ENCODE measurements at regions not wholly inside any gene's neighbourhood (a gene's known extent, or its start where the extent isn't known, plus 50 kb on each side); places are given as distances from the start of the nearest gene placed in this dataset.

- no peak for TF ChIP-seq FOXM1 (IDR thresholded peaks at IDR 0.05; ENCODE audit: borderline replicate concordance, low read depth)
- TF ChIP-seq CREB1 (IDR thresholded peaks at IDR 0.05; ENCODE audit: low read depth): no peak
- no peak for TF ChIP-seq RAD21 (IDR thresholded peaks at IDR 0.05; ENCODE audit: low read depth)
- no peak for TF ChIP-seq ZBTB7A (IDR thresholded peaks at IDR 0.05; ENCODE audit: low read depth)
Observed at GRCh38 chr7:79684384-79684783, 230.9 kb upstream of the MAGI2 start.

- no peak for TF ChIP-seq MAX (IDR thresholded peaks at IDR 0.05)
- TF ChIP-seq CEBPB (IDR thresholded peaks at IDR 0.05): no peak
- TF ChIP-seq EGR1 (IDR thresholded peaks at IDR 0.05): no peak
- no peak for TF ChIP-seq REST (IDR thresholded peaks at IDR 0.05; ENCODE audit: low read depth)
- no peak for TF ChIP-seq USF1 (IDR thresholded peaks at IDR 0.05)
- TF ChIP-seq YY1 (IDR thresholded peaks at IDR 0.05; ENCODE audit: low read depth): no peak
Observed at GRCh38 chr7:79683916-79684315, 230.4 kb upstream of the MAGI2 start.

GRCh38 chr7:79683185-79683890, 229.9 kb upstream of the MAGI2 start:
- TF ChIP-seq ZBTB7A (IDR thresholded peaks at IDR 0.05; ENCODE audit: low read depth): no peak
- no peak for TF ChIP-seq TCF12 (IDR thresholded peaks at IDR 0.05; ENCODE audit: low read depth)
- TF ChIP-seq RAD21 (IDR thresholded peaks at IDR 0.05; ENCODE audit: low read depth): no peak
- TF ChIP-seq USF1 (IDR thresholded peaks at IDR 0.05): no peak
- no peak for TF ChIP-seq NFIC (IDR thresholded peaks at IDR 0.05)
- TF ChIP-seq FOXM1 (IDR thresholded peaks at IDR 0.05; ENCODE audit: borderline replicate concordance, low read depth): no peak
- TF ChIP-seq TAF1 (IDR thresholded peaks at IDR 0.05; ENCODE audit: low read depth): no peak
- no peak for TF ChIP-seq EP300 (IDR thresholded peaks at IDR 0.05; ENCODE audit: borderline replicate concordance)
- no peak for TF ChIP-seq CEBPB (IDR thresholded peaks at IDR 0.05)
- no peak for TF ChIP-seq MAX (IDR thresholded peaks at IDR 0.05)
- TF ChIP-seq REST (IDR thresholded peaks at IDR 0.05; ENCODE audit: low read depth): no peak
- no peak for TF ChIP-seq CREB1 (IDR thresholded peaks at IDR 0.05; ENCODE audit: low read depth)
- TF ChIP-seq TEAD4 (IDR thresholded peaks at IDR 0.05): no peak
- TF ChIP-seq EGR1 (IDR thresholded peaks at IDR 0.05): no peak
- no peak for TF ChIP-seq YY1 (IDR thresholded peaks at IDR 0.05; ENCODE audit: low read depth)

GRCh38 chr7:79681454-79681853, 228.0 kb upstream of the MAGI2 start:
- TF ChIP-seq FOXM1 (IDR thresholded peaks at IDR 0.05; ENCODE audit: borderline replicate concordance, low read depth) (no peak), MAX (IDR thresholded peaks at IDR 0.05) (no peak), EP300 (IDR thresholded peaks at IDR 0.05; ENCODE audit: borderline replicate concordance) (no peak), TCF12 (IDR thresholded peaks at IDR 0.05; ENCODE audit: low read depth) (no peak), REST (IDR thresholded peaks at IDR 0.05; ENCODE audit: low read depth) (no peak), TEAD4 (IDR thresholded peaks at IDR 0.05) (no peak), EGR1 (IDR thresholded peaks at IDR 0.05) (no peak), NFIC (IDR thresholded peaks at IDR 0.05) (no peak), YY1 (IDR thresholded peaks at IDR 0.05; ENCODE audit: low read depth) (no peak), RAD21 (IDR thresholded peaks at IDR 0.05; ENCODE audit: low read depth) (no peak), CEBPB (IDR thresholded peaks at IDR 0.05) (no peak), USF1 (IDR thresholded peaks at IDR 0.05) (no peak), ZBTB7A (IDR thresholded peaks at IDR 0.05; ENCODE audit: low read depth) (no peak), CREB1 (IDR thresholded peaks at IDR 0.05; ENCODE audit: low read depth) (no peak), TAF1 (IDR thresholded peaks at IDR 0.05; ENCODE audit: low read depth) (no peak)

Data from Ishikawa (cell line).